OCI-M2 (cell line): ENCODE measurements at regions not wholly inside any gene's neighbourhood (a gene's known extent, or its start where the extent isn't known, plus 50 kb on each side); places are given as distances from the start of the nearest gene placed in this dataset.

Source experiments
- DNase-seq: peaks from one replicate; lab custom pipeline; 2025; ENCODE audit not compliant: unreplicated experiment; lab: John Stamatoyannopoulos, UW

- no peak for DNase-seq
Measured at GRCh38 chr15:39456582-39457330, 124.1 kb upstream of the THBS1 start.

GRCh38 chr15:39458131-39458530 is 122.7 kb upstream of the THBS1 start:
- no peak for DNase-seq

- no peak for DNase-seq
Measured at GRCh38 chr15:39459548-39459947, 121.3 kb upstream of the THBS1 start.

GRCh38 chr15:39460748-39461147 is 120.1 kb upstream of the THBS1 start:
- DNase-seq: no peak

- no peak for DNase-seq
Measured at GRCh38 chr15:39461536-39462130, 119.2 kb upstream of the THBS1 start.

GRCh38 chr15:39462691-39463090 is 118.2 kb upstream of the THBS1 start:
- DNase-seq: no peak

- DNase-seq: no peak
Measured at GRCh38 chr15:39465843-39466749, 114.8 kb upstream of the THBS1 start.

- DNase-seq: no peak
Measured at GRCh38 chr15:39466750-39467105, 114.2 kb upstream of the THBS1 start.

GRCh38 chr15:39468331-39468730 is 112.5 kb upstream of the THBS1 start:
- no peak for DNase-seq

GRCh38 chr15:39468828-39469227 is 112.1 kb upstream of the THBS1 start:
- DNase-seq: no peak

- DNase-seq: no peak
Measured at GRCh38 chr15:39471785-39472574, 108.9 kb upstream of the THBS1 start.

GRCh38 chr15:39472621-39473297 is 108.1 kb upstream of the THBS1 start:
- no peak for DNase-seq

GRCh38 chr15:39473298-39473947 is 107.5 kb upstream of the THBS1 start:
- no peak for DNase-seq

- DNase-seq: no peak
Measured at GRCh38 chr15:39474657-39475056, 106.2 kb upstream of the THBS1 start.

GRCh38 chr15:39478996-39479395 is 101.9 kb upstream of the THBS1 start:
- no peak for DNase-seq

GRCh38 chr15:39479911-39480310 is 101.0 kb upstream of the THBS1 start:
- DNase-seq: no peak

- no peak for DNase-seq
Measured at GRCh38 chr15:39482459-39482858, 98.4 kb upstream of the THBS1 start.

- DNase-seq: no peak
Measured at GRCh38 chr15:39486621-39487457, 94.0 kb upstream of the THBS1 start.

GRCh38 chr15:39487458-39487735 is 93.5 kb upstream of the THBS1 start:
- no peak for DNase-seq
